Breast epithelium (tissue), 3 donors: ENCODE measurements at regions not wholly inside any gene's neighbourhood (a gene's known extent, or its start where the extent isn't known, plus 50 kb on each side); places are given as distances from the start of the nearest gene placed in this dataset.

ENCODE experiments used
- POLR2A ChIP-seq: fragments of 450-650 bp; IDR thresholded peaks from one replicate; pipeline ENCODE4 v1.6.1; 2016; ENCODE audit warnings: antibody characterized with exemption, mild to moderate bottlenecking, moderate library complexity
- TF ChIP-seq, protein P1 (sequence below), 3 donors: fragments of 450-650 bp; IDR thresholded peaks; one replicate each; pipeline ENCODE4 v1.5.1; 2016 to 2017; ENCODE audit warnings: antibody characterized with exemption in 3 of 3, mild to moderate bottlenecking in 3 of 3, moderate library complexity in 3 of 3

DNA sequence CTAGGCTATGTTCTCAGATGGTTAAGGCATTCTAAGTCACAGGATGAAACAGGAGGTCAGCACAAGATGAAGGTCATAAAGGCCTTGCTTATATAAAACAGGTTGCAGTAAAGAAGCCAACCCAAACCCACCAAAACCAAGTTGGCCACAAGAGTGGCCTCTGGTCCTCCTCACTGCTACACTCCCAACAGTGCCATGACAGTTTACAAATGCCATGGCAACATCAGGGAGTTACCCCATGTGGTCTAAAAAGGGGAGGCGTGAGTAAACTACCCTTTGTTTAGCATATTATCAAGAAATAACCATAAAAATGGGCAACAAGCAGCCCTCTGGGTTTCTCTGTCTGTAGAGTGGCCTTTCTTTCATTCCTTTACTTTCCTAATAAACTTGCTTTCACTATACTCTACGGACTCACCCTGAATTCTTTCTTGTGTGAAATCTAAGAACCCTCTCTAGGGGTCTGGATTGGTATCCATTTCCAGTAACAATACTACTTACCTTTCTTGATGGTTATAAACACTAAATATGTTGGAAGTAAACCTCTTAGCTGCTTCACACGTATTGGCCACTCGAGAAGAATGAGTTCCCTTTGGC is 1237.9 kb downstream of the FAM181B start:
- TF ChIP-seq, protein P1, sequence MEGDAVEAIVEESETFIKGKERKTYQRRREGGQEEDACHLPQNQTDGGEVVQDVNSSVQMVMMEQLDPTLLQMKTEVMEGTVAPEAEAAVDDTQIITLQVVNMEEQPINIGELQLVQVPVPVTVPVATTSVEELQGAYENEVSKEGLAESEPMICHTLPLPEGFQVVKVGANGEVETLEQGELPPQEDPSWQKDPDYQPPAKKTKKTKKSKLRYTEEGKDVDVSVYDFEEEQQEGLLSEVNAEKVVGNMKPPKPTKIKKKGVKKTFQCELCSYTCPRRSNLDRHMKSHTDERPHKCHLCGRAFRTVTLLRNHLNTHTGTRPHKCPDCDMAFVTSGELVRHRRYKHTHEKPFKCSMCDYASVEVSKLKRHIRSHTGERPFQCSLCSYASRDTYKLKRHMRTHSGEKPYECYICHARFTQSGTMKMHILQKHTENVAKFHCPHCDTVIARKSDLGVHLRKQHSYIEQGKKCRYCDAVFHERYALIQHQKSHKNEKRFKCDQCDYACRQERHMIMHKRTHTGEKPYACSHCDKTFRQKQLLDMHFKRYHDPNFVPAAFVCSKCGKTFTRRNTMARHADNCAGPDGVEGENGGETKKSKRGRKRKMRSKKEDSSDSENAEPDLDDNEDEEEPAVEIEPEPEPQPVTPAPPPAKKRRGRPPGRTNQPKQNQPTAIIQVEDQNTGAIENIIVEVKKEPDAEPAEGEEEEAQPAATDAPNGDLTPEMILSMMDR (IDR thresholded peaks at IDR 0.05): no peak
- TF ChIP-seq POLR2A: no peak
